Tibial nerve (tissue), 4 donors: ENCODE measurements at regions not wholly inside any gene's neighbourhood (a gene's known extent, or its start where the extent isn't known, plus 50 kb on each side); places are given as distances from the start of the nearest gene placed in this dataset.

Experiments
- CTCF ChIP-seq, 5 experiments: fragments of 200-600 bp in 3 of 5; fragments of 450-650 bp in 2 of 5; sonication (generic) in 3 of 5; IDR thresholded peaks; one replicate each; pipeline ENCODE4 v1.5.1; 2016 to 2019; ENCODE audit warnings: antibody characterized with exemption in 5 of 5, mild to moderate bottlenecking in 3 of 5, moderate library complexity in 2 of 5
- EP300 ChIP-seq, 2 donors: sonication (generic); formaldehyde crosslinking; IDR thresholded peaks; one replicate each; pipeline ENCODE4 v1.6.1; 2017; ENCODE audit warnings: antibody characterized with exemption in 2 of 2, mild to moderate bottlenecking in 1 of 2
- POLR2A ChIP-seq, 2 donors: fragments of 450-650 bp; IDR thresholded peaks; one replicate each; pipeline ENCODE4 v1.6.1; 2017; ENCODE audit warnings: antibody characterized with exemption in 2 of 2, mild to moderate bottlenecking in 2 of 2, moderate library complexity in 2 of 2

GRCh38 chr18:77679869-77680268 is 430.2 kb downstream of the GALR1 start:
- TF ChIP-seq CTCF (IDR thresholded peaks at IDR 0.05): no peak
- no peak for TF ChIP-seq POLR2A (IDR thresholded peaks at IDR 0.05)
- no peak for TF ChIP-seq EP300 (IDR thresholded peaks at IDR 0.05)
